ENCODE measurements at regions not wholly inside any gene's neighbourhood (a gene's known extent, or its start where the extent isn't known, plus 50 kb on each side); places are given as distances from the start of the nearest gene placed in this dataset.
"Not testable (repeated sequence)": the region's sequence is repeated elsewhere in the genome, so short reads cannot be mapped to it uniquely, and the experiment has no call there.

DNA sequence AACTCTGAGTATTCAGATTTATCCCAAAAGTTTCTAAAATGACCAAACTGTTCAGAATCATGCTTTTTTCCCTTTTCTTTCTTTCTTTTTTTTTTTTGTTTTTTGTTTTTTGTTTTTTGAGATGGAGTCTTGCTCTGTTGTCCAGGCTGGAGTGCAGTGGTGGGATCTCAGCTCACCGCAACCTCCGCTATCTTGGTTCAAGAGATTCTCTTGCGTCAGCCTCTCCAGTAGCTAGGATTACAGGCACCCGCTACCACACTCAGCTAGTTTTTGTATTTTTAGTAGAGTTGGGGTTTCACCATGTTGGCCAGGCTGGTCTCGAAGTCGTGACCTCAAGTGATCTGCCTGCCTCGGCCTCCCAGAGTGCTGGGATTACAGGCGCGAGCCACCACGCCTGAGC lies 219.2 kb upstream of the ZNF184 start:
- TF ChIP-seq CTCF (conservative IDR thresholded peaks at IDR 0.05; ENCODE audit: low read depth, low read length); EZH2phosphoT487 (IDR thresholded peaks at IDR 0.05; ENCODE audit: borderline replicate concordance, low read length); EZH2 (IDR thresholded peaks at IDR 0.05; ENCODE audit: low read length, unreplicated experiment): not testable (repeated sequence)

Measured in PC-3 (cell line).